SK-N-SH treated with all-trans-retinoic acid at 6 μM for 48 hours (cell line): ENCODE measurements at regions not wholly inside any gene's neighbourhood (a gene's known extent, or its start where the extent isn't known, plus 50 kb on each side); places are given as distances from the start of the nearest gene placed in this dataset.

Experiments used
- ARNTL ChIP-seq: fragments of 450-650 bp; formaldehyde crosslinking; IDR thresholded peaks from 2 replicates; pipeline ENCODE4 v1.5.0; 2020; ENCODE audit warnings: low read depth, mild to moderate bottlenecking, moderate library complexity, borderline replicate concordance
- BACH2 ChIP-seq: fragments of 250-450 bp; sonication (Bioruptor Pico); IDR thresholded peaks from 2 replicates; pipeline ENCODE4 v1.9.0; 2021; ENCODE audit warnings: mild to moderate bottlenecking, borderline replicate concordance
- CREB5 ChIP-seq: fragments of 250-450 bp; sonication (Bioruptor Pico); IDR thresholded peaks from 2 replicates; pipeline ENCODE4 v1.5.1; 2020; ENCODE audit warnings: low read depth, mild to moderate bottlenecking, moderate library complexity
- CSDC2 ChIP-seq: fragments of 250-450 bp; sonication (Bioruptor Pico); IDR thresholded peaks from 2 replicates; pipeline ENCODE4 v1.5.0; 2020; ENCODE audit warnings: mild to moderate bottlenecking, moderate library complexity
- CSRNP3 ChIP-seq: fragments of 250-450 bp; sonication (Bioruptor Pico); IDR thresholded peaks from 2 replicates; pipeline ENCODE4 v1.5.1; 2021; ENCODE audit warnings: mild to moderate bottlenecking, moderate library complexity
- RARB ChIP-seq: fragments of 250-450 bp; sonication (Bioruptor Pico); IDR thresholded peaks from 2 replicates; pipeline ENCODE4 v1.8.0; 2021; ENCODE audit warnings: mild to moderate bottlenecking, moderate library complexity
- TOX ChIP-seq: fragments of 250-450 bp; sonication (Bioruptor Pico); IDR thresholded peaks from 2 replicates; pipeline ENCODE4 v1.8.0; 2021; ENCODE audit warnings: mild to moderate bottlenecking, moderate library complexity, borderline replicate concordance
- TSHZ2 ChIP-seq: fragments of 250-450 bp; sonication (Bioruptor Pico); IDR thresholded peaks from 2 replicates; pipeline ENCODE4 v1.5.0; 2020; ENCODE audit warnings: mild to moderate bottlenecking, moderate library complexity
- ZC3H10 ChIP-seq: fragments of 250-450 bp; sonication (Bioruptor Pico); IDR thresholded peaks from 2 replicates; pipeline ENCODE4 v1.5.1; 2021; ENCODE audit warnings: mild to moderate bottlenecking, moderate library complexity
- ZNF565 ChIP-seq: fragments of 450-650 bp; formaldehyde crosslinking; conservative IDR thresholded peaks from 2 replicates; pipeline ENCODE4 v1.5.0; 2020; ENCODE audit warnings: low read depth, mild to moderate bottlenecking, moderate library complexity
- ZNF70 ChIP-seq: fragments of 450-650 bp; formaldehyde crosslinking; IDR thresholded peaks from 2 replicates; pipeline ENCODE4 v1.5.0; 2020; ENCODE audit warnings: mild to moderate bottlenecking, moderate library complexity
- ZNF8 ChIP-seq: fragments of 450-650 bp; formaldehyde crosslinking; IDR thresholded peaks from 2 replicates; pipeline ENCODE4 v1.5.0; 2020; ENCODE audit warnings: mild to moderate bottlenecking, moderate library complexity

- TF ChIP-seq CREB5 (no peak), CSRNP3 (no peak), ZNF70 (CRISPR knock-in tag) (no peak), ZNF8 (CRISPR knock-in tag) (no peak), RARB (CRISPR knock-in tag) (no peak), ZNF565 (CRISPR knock-in tag) (no peak), ZC3H10 (CRISPR knock-in tag) (no peak), TSHZ2 (CRISPR knock-in tag) (no peak), CSDC2 (CRISPR knock-in tag) (no peak), TOX (CRISPR knock-in tag) (no peak), BACH2 (CRISPR knock-in tag) (no peak), ARNTL (CRISPR knock-in tag) (no peak)
Measured at GRCh38 chr17:70878879-70879278, 709.5 kb downstream of the KCNJ2 start.
